GM18909 (cell line): ENCODE measurements at regions not wholly inside any gene's neighbourhood (a gene's known extent, or its start where the extent isn't known, plus 50 kb on each side); places are given as distances from the start of the nearest gene placed in this dataset.

Source experiments
- ATAC-seq: cut with Tn5 transposase; IDR thresholded peaks from one replicate; pipeline ENCODE4 v1.9.1; 2021; ENCODE audit warnings: mild to moderate bottlenecking; ENCODE audit not compliant: unreplicated experiment, poor library complexity

DNA sequence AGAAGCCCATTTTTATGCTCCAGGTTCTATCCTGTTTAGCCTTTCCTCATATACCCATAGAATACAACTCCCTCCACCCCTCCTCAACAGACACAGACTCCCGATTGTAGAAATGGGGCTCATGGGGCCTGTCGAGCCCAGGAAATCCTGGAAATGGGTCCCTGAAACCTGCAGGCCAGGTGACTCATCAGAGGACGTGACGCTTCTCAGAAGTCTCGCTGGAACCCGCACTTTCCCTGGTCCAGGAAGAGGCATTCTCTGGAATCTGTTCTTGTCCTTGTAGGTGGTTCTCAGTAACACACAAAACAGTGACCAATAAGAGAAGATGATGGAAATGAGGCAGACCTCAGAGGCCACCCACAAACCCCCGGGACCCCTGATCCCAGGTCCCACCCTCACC is 244.8 kb upstream of the PPP2R2D start:
- no peak for ATAC-seq

- no peak for ATAC-seq
Observed at GRCh38 chr10:131656431-131656841, 244.4 kb upstream of the PPP2R2D start.

GRCh38 chr10:131657318-131657984 is 243.4 kb upstream of the PPP2R2D start:
- no peak for ATAC-seq

DNA sequence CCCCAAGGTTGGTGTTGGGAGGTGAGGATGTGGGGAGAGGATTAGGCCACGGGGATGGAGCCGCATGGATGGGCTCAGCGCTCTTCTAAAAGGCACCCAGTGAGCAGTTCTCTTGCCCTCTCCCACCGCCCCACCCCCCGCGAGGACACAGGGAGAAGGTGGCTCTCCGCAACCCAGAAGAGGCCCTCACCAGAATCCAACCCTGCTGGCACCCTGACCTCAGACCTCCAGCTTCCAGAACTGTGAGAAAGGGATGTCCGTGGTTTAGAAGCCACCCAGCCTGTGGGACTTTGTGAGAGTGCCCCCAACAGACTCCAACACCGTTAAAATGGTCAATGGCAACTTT is 242.8 kb upstream of the PPP2R2D start:
- no peak for ATAC-seq

GRCh38 chr10:131658476-131659110 is 242.2 kb upstream of the PPP2R2D start:
- no peak for ATAC-seq

- no peak for ATAC-seq
Observed at GRCh38 chr10:131660427-131660826, 240.4 kb upstream of the PPP2R2D start.

DNA sequence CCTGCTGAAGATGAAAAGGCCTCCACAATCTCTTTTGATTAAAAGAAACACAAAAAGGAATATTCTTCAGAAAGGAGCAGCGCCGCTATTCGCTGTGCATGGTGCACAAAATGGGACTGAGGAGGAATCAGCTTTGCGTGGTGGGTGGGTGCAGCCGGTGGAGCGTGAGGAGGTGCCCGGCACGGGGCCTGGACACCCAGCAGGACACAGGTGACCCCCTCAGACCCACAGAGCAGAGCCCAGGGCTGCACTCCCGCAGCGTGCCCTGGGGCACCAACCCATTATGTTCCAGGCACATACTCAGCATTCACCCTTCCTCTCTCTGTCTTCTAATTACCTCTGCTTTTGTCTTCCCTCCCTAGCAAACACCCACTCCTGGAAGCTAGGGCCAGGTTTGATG is 238.0 kb upstream of the PPP2R2D start:
- no peak for ATAC-seq

DNA sequence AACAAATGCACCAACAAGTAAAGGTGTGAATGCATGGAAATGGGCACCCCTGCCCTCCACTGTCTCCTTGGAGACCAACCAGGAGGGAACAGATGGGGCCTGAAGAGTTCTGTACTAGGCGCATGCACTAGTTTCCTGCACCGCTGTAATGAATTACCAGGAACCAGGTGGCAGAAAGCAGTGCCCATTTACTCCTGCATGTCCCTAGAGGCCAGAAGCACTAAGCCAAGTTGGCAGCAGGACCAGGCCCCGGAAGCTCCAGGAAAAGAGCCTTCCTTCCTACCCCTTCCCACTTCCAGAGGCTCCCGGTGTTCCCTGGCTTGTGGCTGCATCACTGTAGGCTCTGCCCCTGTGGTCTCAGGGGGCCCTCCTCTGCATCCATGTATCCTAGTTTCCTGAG is 237.5 kb upstream of the PPP2R2D start:
- no peak for ATAC-seq

DNA sequence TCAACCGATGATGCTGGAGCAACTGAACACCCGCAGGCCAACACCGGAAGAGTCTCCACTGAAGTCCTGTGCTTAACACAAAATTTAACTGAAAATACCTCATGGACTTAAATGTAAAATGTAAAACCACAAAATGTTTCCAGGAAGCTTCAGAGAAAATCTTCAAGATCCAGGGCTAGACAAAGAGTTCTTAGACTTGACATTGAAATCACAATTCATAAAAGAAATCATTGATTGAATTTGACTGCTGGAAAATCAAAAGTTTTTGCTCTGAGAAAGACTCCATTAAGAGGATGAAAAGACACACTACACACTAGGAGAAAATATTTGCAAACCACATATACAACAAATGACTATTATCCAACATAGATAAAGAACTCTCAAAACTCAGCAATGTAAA is 234.7 kb upstream of the PPP2R2D start:
- no peak for ATAC-seq

DNA sequence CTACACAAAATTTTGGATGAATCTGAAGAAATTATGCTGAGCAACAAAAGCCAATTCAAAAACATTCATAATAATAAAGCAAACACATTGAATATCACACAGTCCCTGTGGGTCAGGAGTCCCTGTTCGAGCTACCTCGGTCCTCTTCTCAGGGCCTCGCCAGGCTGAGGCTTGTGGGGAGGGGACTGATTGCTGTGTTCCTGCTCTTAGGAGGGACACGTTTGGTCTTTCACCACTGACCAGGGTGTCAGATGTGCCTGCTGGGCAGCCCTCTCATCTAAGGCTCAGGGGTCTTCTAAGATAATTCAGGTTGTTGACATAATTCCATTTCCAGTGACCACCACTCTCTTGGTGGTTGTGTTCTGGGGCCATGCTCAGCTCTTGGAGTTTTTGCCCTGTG is 233.8 kb upstream of the PPP2R2D start:
- no peak for ATAC-seq

- ATAC-seq, result no peak
Observed at GRCh38 chr10:131667561-131667960, 233.2 kb upstream of the PPP2R2D start.

GRCh38 chr10:131668903-131669302 is 231.9 kb upstream of the PPP2R2D start:
- no peak for ATAC-seq

DNA sequence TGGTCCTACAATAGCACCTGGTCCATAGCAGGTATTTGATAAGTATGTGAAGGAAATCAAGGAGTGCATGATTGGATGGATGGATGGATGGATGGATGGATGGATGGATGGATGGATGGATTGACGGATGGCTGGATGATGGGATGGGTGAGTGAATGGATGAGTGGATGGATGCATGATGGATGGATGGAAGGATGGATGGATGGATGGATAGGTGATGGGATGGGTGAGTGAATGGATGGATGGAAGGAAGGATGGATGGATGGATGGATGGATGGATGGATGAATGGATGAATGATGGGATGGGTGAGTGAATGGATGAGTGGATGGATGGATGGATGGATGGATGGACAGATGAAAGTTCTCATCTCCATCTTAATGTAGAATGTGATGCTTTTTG is 231.0 kb upstream of the PPP2R2D start:
- ATAC-seq, result no peak

DNA sequence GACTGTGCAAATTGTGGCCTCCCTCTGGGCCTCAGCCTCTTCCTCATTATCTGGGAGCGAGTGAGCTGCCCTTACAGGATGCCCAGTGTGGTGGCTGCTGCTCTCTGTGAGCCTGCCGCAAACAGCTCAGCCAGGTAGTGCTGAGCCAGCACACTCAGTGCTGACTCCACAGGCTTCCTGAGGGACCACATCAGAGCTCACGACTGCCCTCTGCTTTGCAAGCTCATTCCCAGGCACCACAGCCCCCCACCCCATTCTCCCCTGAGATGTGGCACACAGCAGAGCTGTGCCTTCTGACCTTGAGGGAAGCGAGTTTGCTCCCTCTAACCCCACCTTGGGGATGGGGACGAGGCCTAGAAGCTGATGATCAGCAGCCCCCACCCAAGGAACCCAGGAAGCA is 230.5 kb upstream of the PPP2R2D start:
- no peak for ATAC-seq

DNA sequence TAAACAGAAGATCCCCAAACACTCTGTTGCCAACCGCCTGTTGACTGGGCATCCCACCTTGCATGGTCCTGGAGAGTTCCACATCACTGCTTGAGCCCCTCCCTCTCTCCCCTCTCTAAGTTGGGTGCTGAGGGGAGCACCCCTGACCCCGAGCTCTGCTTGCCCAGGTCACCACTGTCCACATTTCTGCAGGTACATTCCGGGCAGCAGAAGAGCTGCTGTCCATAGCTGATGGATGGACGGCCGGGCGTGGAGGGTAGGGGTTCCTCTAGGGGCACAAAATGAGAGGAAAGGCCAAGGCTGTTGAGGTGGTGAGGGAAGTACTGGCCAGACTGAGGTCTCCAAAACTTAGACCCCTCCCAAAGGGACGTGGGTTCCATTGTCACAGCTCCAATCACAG is 227.4 kb upstream of the PPP2R2D start:
- ATAC-seq, result no peak

DNA sequence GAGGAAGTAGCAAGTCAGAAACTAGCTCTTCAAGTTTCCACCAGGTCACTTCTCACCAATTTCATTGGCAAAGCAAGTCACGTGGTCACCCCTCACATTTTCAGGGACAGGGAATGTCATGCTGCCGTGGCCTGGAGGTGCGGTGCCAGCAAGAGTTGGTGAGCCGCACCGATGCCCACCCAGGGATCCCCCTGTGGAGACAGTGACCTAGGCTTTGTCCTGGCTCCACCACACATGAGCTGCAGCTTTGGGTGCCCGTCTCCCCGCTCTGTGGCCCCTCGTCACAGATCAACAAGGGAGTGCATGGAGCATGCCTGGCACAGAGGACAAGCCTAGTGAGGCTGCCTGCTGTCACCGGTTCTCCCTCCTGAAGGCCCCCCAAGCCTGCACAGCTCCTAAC is 226.7 kb upstream of the PPP2R2D start:
- no peak for ATAC-seq

GRCh38 chr10:131675104-131675503 is 225.7 kb upstream of the PPP2R2D start:
- ATAC-seq, result no peak

- ATAC-seq, result no peak
Observed at GRCh38 chr10:131676046-131676799, 224.6 kb upstream of the PPP2R2D start.

DNA sequence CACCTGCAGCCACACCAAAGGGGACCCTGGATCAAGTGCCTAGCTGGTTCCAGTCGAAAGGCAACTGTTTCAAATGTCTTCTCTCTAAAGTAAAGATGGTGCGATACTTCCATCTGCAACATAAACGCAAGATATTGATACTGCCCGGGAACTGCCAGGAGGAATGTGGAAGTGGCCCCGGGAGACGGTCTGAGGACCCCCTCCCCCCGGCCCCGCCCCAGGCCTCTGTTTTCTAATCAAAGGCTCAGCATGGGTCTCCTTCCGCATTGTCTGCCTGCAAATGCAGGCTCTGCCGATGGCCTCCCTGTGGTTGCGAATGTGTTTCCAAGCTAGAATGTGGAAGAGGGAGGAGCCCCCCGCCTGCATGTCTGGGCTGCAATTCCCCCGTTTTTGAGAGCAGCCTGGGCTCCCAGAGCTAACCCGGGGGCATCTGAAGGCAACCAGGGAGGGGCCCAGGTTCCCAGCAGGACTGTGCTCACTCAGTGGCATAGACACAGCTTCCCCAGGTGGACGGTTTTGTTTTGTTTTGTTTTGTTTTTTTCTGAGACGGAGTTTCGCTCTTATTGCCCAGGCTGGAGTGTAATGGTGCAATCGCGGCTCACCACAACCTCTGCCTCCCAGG is 223.9 kb upstream of the PPP2R2D start:
- ATAC-seq, result no peak

- ATAC-seq, result no peak
Observed at GRCh38 chr10:131677671-131678070, 223.1 kb upstream of the PPP2R2D start.

- ATAC-seq, result no peak
Observed at GRCh38 chr10:131678171-131678570, 222.6 kb upstream of the PPP2R2D start.
